ENCODE measurements at regions not wholly inside any gene's neighbourhood (a gene's known extent, or its start where the extent isn't known, plus 50 kb on each side); places are given as distances from the start of the nearest gene placed in this dataset.

- H3K4me1 Mint-ChIP-seq (ENCODE audit: low read depth, unreplicated experiment) = no peaks in the 10 kb centered on the region
- intact Hi-C loops (cut with micrococcal nuclease; ENCODE audit: unreplicated experiment) = no loop called here
- H3K36me3 Mint-ChIP-seq (ENCODE audit: insufficient read depth, unreplicated experiment) = no peaks in the 10 kb centered on the region
- no peaks in the 10 kb centered on the region for H3K27me3 Mint-ChIP-seq (ENCODE audit: unreplicated experiment)
- peaks cover 2% of the 10 kb centered on the region for H3K9me3 Mint-ChIP-seq (ENCODE audit: low read depth, unreplicated experiment)
- H3K27ac Mint-ChIP-seq (ENCODE audit: unreplicated experiment) = no peak overlapping the region
- BruUV-seq (replicated peaks) = no TSS peak
- DNase-seq = no peak
- no peak overlapping the region for H3K4me3 Mint-ChIP-seq (ENCODE audit: low read depth, unreplicated experiment)
- CTCF ChIA-PET = no interaction called here
- no peak for TF ChIP-seq CTCF (IDR thresholded peaks at IDR 0.05; ENCODE audit: unreplicated experiment)
These were observed 686.2 kb downstream of the KCNJ2 start for GRCh38 chr17:70855401-70856054.

GRCh38 chr17:70857351-70857750 is 688.0 kb downstream of the KCNJ2 start:
- CTCF ChIA-PET = interaction anchor here (0.6 kb wide), 1 partner anchor 27 kb away, joined by 3 read pairs; no protein-coding TSS in a partner anchor
- no peaks in the 10 kb centered on the region for H3K36me3 Mint-ChIP-seq (ENCODE audit: insufficient read depth, unreplicated experiment)
- H3K4me3 Mint-ChIP-seq (ENCODE audit: low read depth, unreplicated experiment) = no peak overlapping the region
- no peaks in the 10 kb centered on the region for H3K27me3 Mint-ChIP-seq (ENCODE audit: unreplicated experiment)
- intact Hi-C loops (cut with micrococcal nuclease; ENCODE audit: unreplicated experiment) = no loop called here
- TF ChIP-seq CTCF (IDR thresholded peaks at IDR 0.05; ENCODE audit: unreplicated experiment) = no peak
- no peaks in the 10 kb centered on the region for H3K4me1 Mint-ChIP-seq (ENCODE audit: low read depth, unreplicated experiment)
- H3K9me3 Mint-ChIP-seq (ENCODE audit: low read depth, unreplicated experiment) = peaks cover 5% of the 10 kb centered on the region
- no TSS peak for BruUV-seq (replicated peaks)
- no peak for DNase-seq
- H3K27ac Mint-ChIP-seq (ENCODE audit: unreplicated experiment) = no peak overlapping the region

- no peak for TF ChIP-seq CTCF (IDR thresholded peaks at IDR 0.05; ENCODE audit: unreplicated experiment)
- CTCF ChIA-PET = no interaction called here
- BruUV-seq (replicated peaks) = no TSS peak
- H3K27ac Mint-ChIP-seq (ENCODE audit: unreplicated experiment) = no peak overlapping the region
- peaks cover 5% of the 10 kb centered on the region for H3K9me3 Mint-ChIP-seq (ENCODE audit: low read depth, unreplicated experiment)
- no peak for DNase-seq
- no peaks in the 10 kb centered on the region for H3K36me3 Mint-ChIP-seq (ENCODE audit: insufficient read depth, unreplicated experiment)
- no peaks in the 10 kb centered on the region for H3K4me1 Mint-ChIP-seq (ENCODE audit: low read depth, unreplicated experiment)
- no peaks in the 10 kb centered on the region for H3K27me3 Mint-ChIP-seq (ENCODE audit: unreplicated experiment)
- intact Hi-C loops (cut with micrococcal nuclease; ENCODE audit: unreplicated experiment) = no loop called here
- no peak overlapping the region for H3K4me3 Mint-ChIP-seq (ENCODE audit: low read depth, unreplicated experiment)
These were observed 690.5 kb downstream of the KCNJ2 start for GRCh38 chr17:70859829-70860228.

- no peaks in the 10 kb centered on the region for H3K27me3 Mint-ChIP-seq (ENCODE audit: unreplicated experiment)
- BruUV-seq (replicated peaks) = no TSS peak
- no peak overlapping the region for H3K27ac Mint-ChIP-seq (ENCODE audit: unreplicated experiment)
- CTCF ChIA-PET = no interaction called here
- no peaks in the 10 kb centered on the region for H3K4me1 Mint-ChIP-seq (ENCODE audit: low read depth, unreplicated experiment)
- intact Hi-C loops (cut with micrococcal nuclease; ENCODE audit: unreplicated experiment) = no loop called here
- peaks cover 5% of the 10 kb centered on the region for H3K9me3 Mint-ChIP-seq (ENCODE audit: low read depth, unreplicated experiment)
- no peak for DNase-seq
- H3K4me3 Mint-ChIP-seq (ENCODE audit: low read depth, unreplicated experiment) = no peak overlapping the region
- no peaks in the 10 kb centered on the region for H3K36me3 Mint-ChIP-seq (ENCODE audit: insufficient read depth, unreplicated experiment)
- TF ChIP-seq CTCF (IDR thresholded peaks at IDR 0.05; ENCODE audit: unreplicated experiment) = no peak
These were observed 693.0 kb downstream of the KCNJ2 start for GRCh38 chr17:70862295-70862694.
